OCI-LY1 (cell line): ENCODE measurements at regions not wholly inside any gene's neighbourhood (a gene's known extent, or its start where the extent isn't known, plus 50 kb on each side); places are given as distances from the start of the nearest gene placed in this dataset.

Experiments
- EZH2 ChIP-seq: fragments of 200-600 bp; sonication (generic), shearing (Covaris generic); IDR thresholded peaks from 2 replicates; pipeline ENCODE4 v1.8.0; 2017; ENCODE audit warnings: borderline replicate concordance, mixed run types, mild to moderate bottlenecking, antibody characterized with exemption, low read length, moderate library complexity, mixed read lengths
- TF ChIP-seq, protein P1 (sequence below): fragments of 200-600 bp; sonication (generic), shearing (Covaris generic); IDR thresholded peaks from 2 replicates; pipeline ENCODE4 v1.5.1; 2017; ENCODE audit warnings: mild to moderate bottlenecking, antibody characterized with exemption, low read length, moderate library complexity, mixed read lengths

DNA sequence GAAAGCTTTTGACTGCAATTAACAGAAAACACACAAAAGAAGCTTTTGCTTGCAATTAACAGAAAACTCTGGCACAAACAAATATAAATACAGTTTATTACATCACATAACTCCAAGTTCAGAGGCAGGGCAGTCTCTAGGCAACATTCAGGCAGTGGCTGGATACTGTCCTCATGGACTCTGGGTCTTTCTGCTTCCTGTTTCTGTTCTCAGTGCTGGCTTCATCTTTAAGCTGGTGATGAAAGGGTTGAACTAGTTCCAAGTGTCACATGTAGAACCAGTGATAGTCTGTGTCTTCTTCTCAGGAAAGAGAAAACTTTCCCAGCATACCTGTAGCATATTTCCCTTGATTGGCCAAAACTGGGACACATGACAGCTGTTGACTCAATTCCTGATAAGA, 222.6 kb upstream of the GLRA1 start:
- TF ChIP-seq, protein P1, sequence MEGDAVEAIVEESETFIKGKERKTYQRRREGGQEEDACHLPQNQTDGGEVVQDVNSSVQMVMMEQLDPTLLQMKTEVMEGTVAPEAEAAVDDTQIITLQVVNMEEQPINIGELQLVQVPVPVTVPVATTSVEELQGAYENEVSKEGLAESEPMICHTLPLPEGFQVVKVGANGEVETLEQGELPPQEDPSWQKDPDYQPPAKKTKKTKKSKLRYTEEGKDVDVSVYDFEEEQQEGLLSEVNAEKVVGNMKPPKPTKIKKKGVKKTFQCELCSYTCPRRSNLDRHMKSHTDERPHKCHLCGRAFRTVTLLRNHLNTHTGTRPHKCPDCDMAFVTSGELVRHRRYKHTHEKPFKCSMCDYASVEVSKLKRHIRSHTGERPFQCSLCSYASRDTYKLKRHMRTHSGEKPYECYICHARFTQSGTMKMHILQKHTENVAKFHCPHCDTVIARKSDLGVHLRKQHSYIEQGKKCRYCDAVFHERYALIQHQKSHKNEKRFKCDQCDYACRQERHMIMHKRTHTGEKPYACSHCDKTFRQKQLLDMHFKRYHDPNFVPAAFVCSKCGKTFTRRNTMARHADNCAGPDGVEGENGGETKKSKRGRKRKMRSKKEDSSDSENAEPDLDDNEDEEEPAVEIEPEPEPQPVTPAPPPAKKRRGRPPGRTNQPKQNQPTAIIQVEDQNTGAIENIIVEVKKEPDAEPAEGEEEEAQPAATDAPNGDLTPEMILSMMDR = no peak
- TF ChIP-seq EZH2 = no peak
